HFF-Myc (cell line): ENCODE measurements at regions not wholly inside any gene's neighbourhood (a gene's known extent, or its start where the extent isn't known, plus 50 kb on each side); places are given as distances from the start of the nearest gene placed in this dataset.

Experiments used
- DNase-seq: peaks from one replicate; pipeline ENCODE4 v3.0.0-alpha.2; 2011; ENCODE audit warnings: low read depth; ENCODE audit errors: extremely low read depth
- H3K4me3 ChIP-seq: replicated peaks from 2 replicates; pipeline ENCODE4 v1.5.1; 2011; ENCODE audit warnings: low read depth, mild to moderate bottlenecking, control low read depth, low read length
- CTCF ChIP-seq: IDR thresholded peaks from 2 replicates; pipeline ENCODE4 v1.5.1; 2012; ENCODE audit warnings: mild to moderate bottlenecking, low read depth, low read length, control low read depth; ENCODE audit errors: missing control alignments

- DNase-seq, result no peak
- TF ChIP-seq CTCF, result no peak
- no peak overlapping the region for H3K4me3 ChIP-seq
Measured at GRCh38 chr6:6704103-6705060, 115.9 kb downstream of the LY86 start.

- H3K4me3 ChIP-seq, result no peak overlapping the region
- DNase-seq, result no peak
- TF ChIP-seq CTCF, result no peak
Measured at GRCh38 chr6:6705061-6705425, 116.5 kb downstream of the LY86 start.

- no peak overlapping the region for H3K4me3 ChIP-seq
- no peak for DNase-seq
- TF ChIP-seq CTCF, result no peak
Measured at GRCh38 chr6:6705915-6706675, 117.6 kb downstream of the LY86 start.

GRCh38 chr6:6707143-6707542 lies 118.6 kb downstream of the LY86 start:
- H3K4me3 ChIP-seq, result no peak overlapping the region
- TF ChIP-seq CTCF, result no peak
- DNase-seq, result no peak

GRCh38 chr6:6709106-6709505 lies 120.6 kb downstream of the LY86 start:
- H3K4me3 ChIP-seq, result no peak overlapping the region
- TF ChIP-seq CTCF, result no peak
- DNase-seq, result no peak

GRCh38 chr6:6711031-6711785 lies 122.7 kb downstream of the LY86 start:
- no peak overlapping the region for H3K4me3 ChIP-seq
- DNase-seq, result no peak
- no peak for TF ChIP-seq CTCF
